ENCODE measurements at regions not wholly inside any gene's neighbourhood (a gene's known extent, or its start where the extent isn't known, plus 50 kb on each side); places are given as distances from the start of the nearest gene placed in this dataset.

DNA sequence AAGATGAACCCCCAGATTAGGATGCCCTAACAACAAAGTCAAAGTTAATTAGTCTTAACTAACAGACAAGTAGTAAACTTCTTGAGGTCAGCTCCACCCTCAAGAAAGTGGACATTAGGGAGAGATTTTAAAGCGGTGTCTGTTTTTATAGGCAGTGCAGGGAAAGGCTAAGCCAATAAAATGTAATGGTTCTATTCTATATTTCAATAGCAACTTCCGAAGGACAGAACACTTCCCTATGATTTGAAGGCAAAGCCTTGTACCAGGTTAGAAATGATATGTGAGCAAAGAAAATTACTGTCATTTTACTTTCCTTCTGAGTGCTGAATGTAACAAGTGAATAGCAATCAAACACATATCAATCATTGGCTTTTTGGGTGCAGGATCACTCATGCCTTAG lies 455.2 kb downstream of the ISL1 start:
- H3K4me1 ChIP-seq (ENCODE audit: control insufficient read depth, insufficient read depth, low read length) = no peaks in the 10 kb centered on the region
- H2AFZ ChIP-seq (ENCODE audit: control insufficient read depth, low read depth, low read length) = no peak overlapping the region
- FAIRE-seq (no peak), DNase-seq (ENCODE audit: low read depth, low spot score) (no peak), ATAC-seq (no peak)
- ChIA-PET POLR2A (no interaction called here), SMC1A (ENCODE audit: uncharacterized antibody, unreplicated experiment) (no interaction called here), CTCF (no interaction called here), RAD21 (ENCODE audit: unreplicated experiment) (no interaction called here)
- H3K79me2 ChIP-seq (ENCODE audit: control insufficient read depth, insufficient read depth, low read length) = no peaks in the 10 kb centered on the region
- no peaks in the 10 kb centered on the region for H4K20me1 ChIP-seq (ENCODE audit: control insufficient read depth, insufficient read depth)
- 33% methylated on average over 2 of the region's 2 CpGs for WGBS (ENCODE audit: insufficient coverage, insufficient replicate concordance, low lambda C conversion rate, missing lambda C conversion rate)
- no peaks in the 10 kb centered on the region for H3K27me3 ChIP-seq (replicated peaks in 1 of 2; ENCODE audit: control insufficient read depth in 2 of 2, insufficient read depth in 2 of 2, low read length in 1 of 2)
- no peak overlapping the region for H3K4me3 ChIP-seq
- H3K36me3 ChIP-seq (ENCODE audit: control insufficient read depth in 2 of 2, insufficient read depth in 2 of 2, low read length in 1 of 2) = no peaks in the 10 kb centered on the region
- intact Hi-C loops (cut with micrococcal nuclease; ENCODE audit: unreplicated experiment) = no loop called here
- no peaks in the 10 kb centered on the region for H3K9me3 ChIP-seq (replicated peaks; ENCODE audit: control insufficient read depth, insufficient read depth, low read length)
- no peak overlapping the region for H3K9ac ChIP-seq (ENCODE audit: control insufficient read depth, insufficient read depth, low read length)
- no peak overlapping the region for H3K4me2 ChIP-seq (ENCODE audit: control insufficient read depth, insufficient read depth)
- TF ChIP-seq, protein P1, sequence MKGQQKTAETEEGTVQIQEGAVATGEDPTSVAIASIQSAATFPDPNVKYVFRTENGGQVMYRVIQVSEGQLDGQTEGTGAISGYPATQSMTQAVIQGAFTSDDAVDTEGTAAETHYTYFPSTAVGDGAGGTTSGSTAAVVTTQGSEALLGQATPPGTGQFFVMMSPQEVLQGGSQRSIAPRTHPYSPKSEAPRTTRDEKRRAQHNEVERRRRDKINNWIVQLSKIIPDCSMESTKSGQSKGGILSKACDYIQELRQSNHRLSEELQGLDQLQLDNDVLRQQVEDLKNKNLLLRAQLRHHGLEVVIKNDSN (IDR thresholded peaks at IDR 0.05; ENCODE audit: borderline replicate concordance, extremely low read length, insufficient read depth, low read depth, low read length) = no peak
- TF ChIP-seq TCF12 (IDR thresholded peaks at IDR 0.05; ENCODE audit: low read depth, low read length) (no peak), NR2C2 (IDR thresholded peaks at IDR 0.05; ENCODE audit: borderline replicate concordance, control insufficient read depth, insufficient read length, low read depth) (no peak), BACH1 (IDR thresholded peaks at IDR 0.05; ENCODE audit: borderline replicate concordance) (no peak)
- no peak overlapping the region for H3K27ac ChIP-seq (ENCODE audit: control insufficient read depth, insufficient read depth)
- no TSS peak for BruUV-seq (replicated peaks)
- in situ Hi-C loops (cut with MboI) = no loop called here

DNA sequence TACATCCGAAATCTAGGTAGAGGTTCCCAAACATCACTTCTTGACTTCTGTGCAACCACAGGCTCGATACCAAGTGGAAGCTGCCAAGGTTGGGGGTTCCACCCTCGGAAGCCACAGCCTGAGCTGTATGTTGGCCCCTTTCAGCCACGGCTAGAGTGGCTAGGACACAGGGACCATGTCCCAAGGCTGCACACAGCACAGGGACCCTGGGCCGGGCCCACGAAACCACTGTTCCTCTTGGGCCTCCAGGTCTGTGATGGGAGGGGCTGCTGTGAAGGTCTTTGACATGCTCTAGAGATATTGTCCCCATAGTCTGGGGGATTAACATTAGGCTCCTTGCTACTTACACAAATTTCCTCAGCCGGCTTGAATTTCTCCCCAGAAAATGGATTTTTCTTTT lies 460.6 kb downstream of the ISL1 start:
- ChIA-PET RAD21 (ENCODE audit: unreplicated experiment) (no interaction called here), SMC1A (ENCODE audit: uncharacterized antibody, unreplicated experiment) (no interaction called here), POLR2A (no interaction called here), CTCF (no interaction called here)
- TF ChIP-seq SUZ12 (IDR thresholded peaks at IDR 0.05; ENCODE audit: unreplicated experiment) (no peak), SUPT20H (IDR thresholded peaks at IDR 0.05; ENCODE audit: borderline replicate concordance, control insufficient read depth, low read depth, low read length) (no peak), FOS (IDR thresholded peaks at IDR 0.05; ENCODE audit: borderline replicate concordance, extremely low read depth, insufficient read length) (no peak), ZNF622 (IDR thresholded peaks at IDR 0.05) (no peak)
- TF ChIP-seq, protein P2, sequence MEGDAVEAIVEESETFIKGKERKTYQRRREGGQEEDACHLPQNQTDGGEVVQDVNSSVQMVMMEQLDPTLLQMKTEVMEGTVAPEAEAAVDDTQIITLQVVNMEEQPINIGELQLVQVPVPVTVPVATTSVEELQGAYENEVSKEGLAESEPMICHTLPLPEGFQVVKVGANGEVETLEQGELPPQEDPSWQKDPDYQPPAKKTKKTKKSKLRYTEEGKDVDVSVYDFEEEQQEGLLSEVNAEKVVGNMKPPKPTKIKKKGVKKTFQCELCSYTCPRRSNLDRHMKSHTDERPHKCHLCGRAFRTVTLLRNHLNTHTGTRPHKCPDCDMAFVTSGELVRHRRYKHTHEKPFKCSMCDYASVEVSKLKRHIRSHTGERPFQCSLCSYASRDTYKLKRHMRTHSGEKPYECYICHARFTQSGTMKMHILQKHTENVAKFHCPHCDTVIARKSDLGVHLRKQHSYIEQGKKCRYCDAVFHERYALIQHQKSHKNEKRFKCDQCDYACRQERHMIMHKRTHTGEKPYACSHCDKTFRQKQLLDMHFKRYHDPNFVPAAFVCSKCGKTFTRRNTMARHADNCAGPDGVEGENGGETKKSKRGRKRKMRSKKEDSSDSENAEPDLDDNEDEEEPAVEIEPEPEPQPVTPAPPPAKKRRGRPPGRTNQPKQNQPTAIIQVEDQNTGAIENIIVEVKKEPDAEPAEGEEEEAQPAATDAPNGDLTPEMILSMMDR (IDR thresholded peaks at IDR 0.05 in 2 of 3, conservative IDR thresholded peaks at IDR 0.05 in 1 of 3; ENCODE audit: control insufficient read depth in 2 of 3, extremely low read depth in 1 of 3, insufficient read depth in 1 of 3, low read depth in 3 of 3, low read length in 3 of 3) = no peak
- in situ Hi-C loops (cut with MboI) (no loop called here), intact Hi-C loops (cut with micrococcal nuclease; ENCODE audit: unreplicated experiment) (no loop called here)
- Histone ChIP-seq H3K9me3 (replicated peaks; ENCODE audit: control insufficient read depth, insufficient read depth, low read length) (no peaks in the 10 kb centered on the region), H3K4me2 (ENCODE audit: control insufficient read depth, insufficient read depth) (no peak overlapping the region), H3K27me3 (replicated peaks in 1 of 2; ENCODE audit: control insufficient read depth in 2 of 2, insufficient read depth in 2 of 2, low read length in 1 of 2) (no peaks in the 10 kb centered on the region), H3K79me2 (ENCODE audit: control insufficient read depth, insufficient read depth, low read length) (no peaks in the 10 kb centered on the region), H3K9ac (ENCODE audit: control insufficient read depth, insufficient read depth, low read length) (no peak overlapping the region), H4K20me1 (ENCODE audit: control insufficient read depth, insufficient read depth) (no peaks in the 10 kb centered on the region), H3K4me1 (ENCODE audit: control insufficient read depth, insufficient read depth, low read length) (no peaks in the 10 kb centered on the region), H3K36me3 (ENCODE audit: control insufficient read depth in 2 of 2, insufficient read depth in 2 of 2, low read length in 1 of 2) (no peaks in the 10 kb centered on the region), H2AFZ (ENCODE audit: control insufficient read depth, low read depth, low read length) (no peak overlapping the region), H3K27ac (ENCODE audit: control insufficient read depth, insufficient read depth) (no peak overlapping the region), H3K4me3 (no peak overlapping the region)
- DNase-seq (ENCODE audit: low read depth, low spot score) (no peak), FAIRE-seq (no peak), ATAC-seq (no peak)
- BruUV-seq (replicated peaks) = no TSS peak
- 39% methylated on average over 7 of the region's 7 CpGs for WGBS (ENCODE audit: insufficient coverage, insufficient replicate concordance, low lambda C conversion rate, missing lambda C conversion rate)

Data from GM12878 (cell line).